HG02938 (cell line): ENCODE measurements at regions not wholly inside any gene's neighbourhood (a gene's known extent, or its start where the extent isn't known, plus 50 kb on each side); places are given as distances from the start of the nearest gene placed in this dataset.

ENCODE experiments used
- ATAC-seq: cut with Tn5 transposase; IDR thresholded peaks from one replicate; pipeline ENCODE4 v1.9.1; 2021; ENCODE audit warnings: mild to moderate bottlenecking, moderate library complexity; ENCODE audit not compliant: unreplicated experiment

DNA sequence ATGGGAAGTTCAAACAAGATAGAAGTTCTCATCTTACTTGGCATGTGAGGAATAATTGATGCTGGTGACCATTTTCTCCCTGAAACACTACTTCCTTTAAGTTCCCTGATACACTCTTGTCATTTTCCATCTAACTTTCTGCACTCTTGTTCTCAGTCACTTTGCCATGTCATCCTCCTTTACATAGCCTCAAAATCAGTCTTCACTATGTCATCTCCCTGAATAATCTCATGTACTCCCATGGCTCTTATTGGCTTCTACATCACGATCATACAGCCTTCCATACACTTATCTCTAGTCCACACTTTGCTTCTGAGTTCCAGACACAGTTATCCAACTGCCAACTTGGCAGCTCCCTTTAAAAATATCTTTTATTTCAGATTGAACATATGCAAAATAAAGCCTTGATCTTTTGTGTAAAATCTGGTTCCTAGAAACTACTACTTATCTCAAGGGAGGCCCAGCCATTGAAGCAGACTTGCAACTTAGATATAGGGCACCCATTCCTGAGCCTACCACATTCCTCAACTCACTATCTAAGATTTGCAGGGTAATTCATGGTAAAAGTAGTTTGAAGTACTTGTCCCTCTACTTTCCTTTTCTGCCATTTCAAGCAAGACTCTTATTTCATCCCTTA, 1070.2 kb upstream of the NXPH2 start:
- no peak for ATAC-seq

DNA sequence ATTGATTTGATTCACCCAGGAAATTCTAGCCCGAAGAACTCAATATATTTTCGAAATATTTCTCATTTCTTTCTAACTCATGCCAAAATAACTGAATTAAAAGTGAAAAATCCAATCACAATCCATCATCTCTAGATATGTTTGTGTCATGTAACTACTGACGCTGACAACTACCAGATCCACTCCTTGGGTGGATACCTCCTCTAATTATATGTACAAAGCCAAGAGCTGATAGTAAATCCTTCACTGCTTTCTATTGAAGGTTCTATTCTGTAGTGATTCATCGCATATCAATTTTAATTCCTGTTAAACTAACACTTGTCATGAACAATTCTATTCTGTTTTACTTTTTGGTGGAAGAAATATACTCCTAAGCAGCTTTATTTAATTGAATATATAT, 1056.6 kb upstream of the NXPH2 start:
- no peak for ATAC-seq

GRCh38 chr2:139835101-139835500, 1054.9 kb upstream of the NXPH2 start:
- no peak for ATAC-seq

GRCh38 chr2:139828011-139828410, 1047.8 kb upstream of the NXPH2 start:
- no peak for ATAC-seq

GRCh38 chr2:139825726-139826125, 1045.5 kb upstream of the NXPH2 start:
- no peak for ATAC-seq

GRCh38 chr2:139819273-139819796, 1039.1 kb upstream of the NXPH2 start:
- no peak for ATAC-seq

- ATAC-seq: no peak
Observed at GRCh38 chr2:139814458-139814857, 1034.3 kb upstream of the NXPH2 start.

DNA sequence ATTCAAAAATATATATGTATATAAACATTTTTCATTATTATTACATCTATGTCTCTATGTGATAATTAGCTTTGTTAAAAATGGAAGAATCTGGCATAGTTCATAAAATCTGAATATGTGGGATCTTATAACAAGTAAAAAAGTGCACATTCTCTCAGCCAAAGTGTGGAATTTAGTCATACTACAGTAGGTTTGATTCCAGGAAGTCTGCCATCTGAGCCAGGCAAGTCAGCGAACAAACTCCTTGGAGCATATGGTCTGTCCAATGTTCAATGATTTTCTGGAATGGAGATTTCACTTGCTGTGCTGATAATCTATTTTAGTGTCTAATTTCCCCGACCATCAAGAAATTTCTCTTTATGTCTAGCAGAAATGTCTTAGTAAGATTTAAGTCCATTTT, 1033.2 kb upstream of the NXPH2 start:
- no peak for ATAC-seq

DNA sequence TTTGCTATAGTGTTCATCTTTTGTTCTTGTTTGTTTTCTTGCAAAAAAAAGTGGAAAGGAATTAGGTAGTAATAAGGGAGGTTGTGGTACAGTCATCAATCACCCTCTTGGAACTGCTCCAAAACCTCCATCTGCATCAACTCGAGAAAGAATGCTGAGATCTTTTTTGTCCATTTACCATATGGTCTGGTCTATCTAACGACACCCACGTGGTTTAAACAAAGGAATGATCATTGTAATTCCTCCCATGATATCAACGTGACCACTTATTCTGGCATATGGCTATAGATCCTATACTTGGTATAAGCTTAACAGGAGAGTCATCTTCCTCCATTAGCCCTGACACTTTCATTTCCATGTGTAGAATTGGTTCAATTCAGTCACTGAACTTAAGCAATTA, 1025.3 kb upstream of the NXPH2 start:
- no peak for ATAC-seq

- ATAC-seq: no peak
Observed at GRCh38 chr2:139798391-139798790, 1018.2 kb upstream of the NXPH2 start.

- ATAC-seq: no peak
Observed at GRCh38 chr2:139790807-139791752, 1010.9 kb upstream of the NXPH2 start.

- ATAC-seq: no peak
Observed at GRCh38 chr2:139790136-139790535, 1009.9 kb upstream of the NXPH2 start.

DNA sequence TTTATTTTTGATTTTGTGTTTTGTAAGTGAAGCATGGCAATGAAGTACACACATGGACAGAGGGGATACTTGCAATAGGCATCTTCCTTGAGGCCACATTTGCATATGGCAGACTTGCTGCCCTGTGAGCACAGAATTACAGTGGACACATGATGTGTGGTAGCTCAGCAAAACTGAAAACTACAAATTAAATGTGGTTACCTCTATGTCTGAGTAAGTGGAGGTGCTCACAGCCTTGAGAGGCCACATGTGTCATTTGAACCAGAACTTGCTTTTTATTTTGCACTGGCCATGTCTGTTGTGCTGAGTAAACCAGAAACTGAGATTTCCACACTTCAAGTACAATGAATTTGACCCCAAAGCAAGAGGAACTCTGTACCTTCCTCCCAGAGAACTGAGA, 998.5 kb upstream of the NXPH2 start:
- ATAC-seq: no peak

DNA sequence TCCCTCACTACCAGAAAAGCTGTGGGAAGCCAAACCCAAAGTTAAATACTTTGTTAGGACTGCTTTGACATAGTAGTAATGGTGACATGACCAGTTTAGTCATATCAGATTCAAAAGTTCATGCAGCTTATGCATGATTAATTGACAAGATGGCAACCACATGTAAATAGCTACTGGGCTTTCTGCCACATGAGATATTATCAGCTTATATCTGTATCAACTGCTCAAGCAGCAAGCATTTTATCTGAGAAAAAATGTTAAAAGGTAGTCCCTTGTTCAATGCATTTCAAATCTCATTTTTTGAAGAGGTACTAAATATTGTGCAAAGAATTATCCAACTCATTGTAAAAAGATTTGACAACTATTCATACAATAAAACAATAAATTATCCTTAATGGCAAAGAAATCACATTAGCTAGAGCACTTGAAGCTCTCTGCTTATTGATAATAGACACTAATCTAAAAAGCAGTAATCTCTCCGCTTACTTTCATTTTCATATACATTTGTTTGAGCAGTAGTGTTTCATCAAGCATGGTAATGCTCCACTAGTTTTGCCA, 993.6 kb upstream of the NXPH2 start:
- ATAC-seq: no peak

- ATAC-seq: no peak
Observed at GRCh38 chr2:139769633-139770032, 989.4 kb upstream of the NXPH2 start.

DNA sequence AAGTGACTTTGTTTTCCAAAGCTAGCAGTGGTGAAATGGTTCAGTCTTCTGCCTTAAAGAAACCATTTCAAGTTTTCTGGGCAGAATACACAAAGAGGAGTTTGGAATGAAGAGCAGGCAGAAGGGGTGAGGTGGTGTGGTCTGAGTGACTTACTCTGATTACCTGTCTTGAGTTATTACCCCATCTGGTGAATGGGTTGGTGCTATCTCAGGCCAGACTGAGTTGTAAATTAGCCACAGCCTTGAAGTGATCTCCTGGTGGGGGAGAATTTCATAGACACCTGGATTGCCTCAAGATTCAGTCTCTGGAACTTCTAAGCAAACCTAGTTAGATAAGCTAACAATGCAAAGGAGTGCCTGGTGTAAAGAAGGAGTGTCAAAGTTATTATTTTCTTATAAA, 983.5 kb upstream of the NXPH2 start:
- ATAC-seq: no peak

DNA sequence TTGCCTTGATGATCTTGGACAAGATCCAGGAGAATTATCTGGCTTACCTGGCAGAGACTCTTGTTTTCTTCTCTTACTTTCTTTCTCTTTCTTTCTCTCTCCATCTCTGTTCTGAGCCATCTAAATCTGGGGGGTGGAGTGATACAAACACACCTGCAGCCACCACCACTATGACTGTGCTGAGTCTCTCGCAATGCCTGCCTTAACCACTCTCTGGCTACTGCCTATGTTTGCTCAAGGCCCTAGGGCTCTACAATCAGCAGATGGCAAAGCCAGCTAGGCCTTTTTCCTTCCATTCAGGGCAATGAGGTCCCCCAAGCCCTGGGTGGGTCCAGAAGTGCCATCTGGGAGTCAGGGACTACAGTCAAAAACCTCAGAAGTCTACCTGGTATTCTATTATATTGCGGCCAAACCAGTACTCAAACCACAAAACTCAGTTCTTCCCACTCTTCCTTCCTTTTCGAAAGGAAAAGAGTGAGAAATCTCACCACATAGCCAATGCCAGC, 978.9 kb upstream of the NXPH2 start:
- ATAC-seq: no peak

DNA sequence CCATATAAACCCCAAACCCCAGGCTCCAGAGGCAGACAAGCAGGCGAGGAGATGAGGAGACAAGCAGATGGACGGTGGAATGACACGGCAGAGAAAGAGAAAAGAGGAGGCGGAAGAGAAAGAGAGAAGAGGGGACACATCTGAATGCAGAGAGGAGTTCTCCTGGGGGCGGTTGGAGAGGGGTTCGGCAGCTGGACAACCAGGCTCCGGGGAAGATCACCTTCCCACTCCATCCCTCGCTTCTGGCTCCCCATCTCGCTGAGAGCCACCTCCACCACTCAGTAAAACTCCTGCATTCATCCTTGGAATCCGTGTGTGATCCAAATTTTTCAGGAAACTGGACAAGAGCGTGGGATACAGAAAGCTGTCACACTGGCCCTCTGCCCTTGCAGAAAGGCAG, 966.7 kb upstream of the NXPH2 start:
- no peak for ATAC-seq

DNA sequence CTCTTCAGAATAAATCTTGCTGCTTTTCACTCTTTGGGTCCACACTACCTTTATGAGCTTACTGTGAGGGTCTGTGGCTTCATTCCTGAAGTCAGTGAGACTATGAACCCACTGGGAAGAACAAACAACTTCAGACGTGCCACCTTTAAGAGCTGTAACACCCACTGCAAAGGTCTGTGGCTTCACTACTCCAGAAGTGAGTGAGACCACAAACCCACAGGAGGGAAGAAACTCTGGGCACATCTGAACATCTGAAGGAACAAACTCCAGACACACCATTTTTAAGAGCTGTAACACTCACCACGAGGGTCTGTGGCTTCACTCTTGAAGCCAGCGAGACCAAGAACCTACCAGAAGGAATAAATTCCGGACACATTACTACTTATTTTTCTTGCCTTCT, 964.1 kb upstream of the NXPH2 start:
- ATAC-seq: no peak

- no peak for ATAC-seq
Observed at GRCh38 chr2:139742216-139743172, 962.3 kb upstream of the NXPH2 start.
